GM13977 (cell line): ENCODE measurements at regions not wholly inside any gene's neighbourhood (a gene's known extent, or its start where the extent isn't known, plus 50 kb on each side); places are given as distances from the start of the nearest gene placed in this dataset.

Experiments
- DNase-seq: peaks from one replicate; pipeline ENCODE4 v3.0.0; 2012; ENCODE audit warnings: low spot score
- CTCF ChIP-seq: IDR thresholded peaks from 2 replicates; pipeline ENCODE4 v1.5.1; 2012; ENCODE audit warnings: mild to moderate bottlenecking, control low read depth; ENCODE audit not compliant: insufficient read depth; ENCODE audit errors: extremely low read depth, missing control alignments
- in situ Hi-C: fragments of 300-500 bp; cut with MboI; formaldehyde crosslinking; loops from one replicate; pipeline ENCODE4 v1.12.0; 2022; ENCODE audit warnings: low sequenced_read_pairs, low pct_unique_long_range_greater_than_20kb, mixed read lengths, inconsistent platforms; ENCODE audit not compliant: unreplicated experiment

- TF ChIP-seq CTCF: no peak
These were observed 248.0 kb upstream of the RREB1 start for GRCh38 chr6:6859722-6860121.

DNA sequence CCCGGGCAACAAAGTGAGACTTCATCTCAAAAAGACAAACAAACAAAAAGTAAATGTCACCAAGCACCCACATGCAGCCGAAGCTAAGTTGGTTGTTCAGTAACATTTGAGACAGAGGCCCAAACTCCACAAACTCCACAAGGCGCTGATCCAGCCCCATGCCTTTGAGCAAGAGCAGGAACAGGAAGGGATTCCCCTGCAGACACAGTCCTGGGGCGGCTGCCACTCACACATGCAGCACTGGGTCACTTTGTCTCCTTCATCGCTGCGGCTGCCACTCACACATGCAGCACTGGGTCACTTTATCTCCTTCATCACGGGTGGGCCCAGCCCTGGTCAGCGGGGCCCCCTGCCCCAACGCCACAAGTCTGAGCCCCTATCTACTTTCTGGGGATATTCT is 246.9 kb upstream of the RREB1 start:
- no peak for DNase-seq
- no peak for TF ChIP-seq CTCF
- in situ Hi-C loops: no loop called here

More at GRCh38 chr6:6859722-6860121, 248.0 kb upstream of the RREB1 start:
- in situ Hi-C loops: no loop called here
- DNase-seq: no peak

DNA sequence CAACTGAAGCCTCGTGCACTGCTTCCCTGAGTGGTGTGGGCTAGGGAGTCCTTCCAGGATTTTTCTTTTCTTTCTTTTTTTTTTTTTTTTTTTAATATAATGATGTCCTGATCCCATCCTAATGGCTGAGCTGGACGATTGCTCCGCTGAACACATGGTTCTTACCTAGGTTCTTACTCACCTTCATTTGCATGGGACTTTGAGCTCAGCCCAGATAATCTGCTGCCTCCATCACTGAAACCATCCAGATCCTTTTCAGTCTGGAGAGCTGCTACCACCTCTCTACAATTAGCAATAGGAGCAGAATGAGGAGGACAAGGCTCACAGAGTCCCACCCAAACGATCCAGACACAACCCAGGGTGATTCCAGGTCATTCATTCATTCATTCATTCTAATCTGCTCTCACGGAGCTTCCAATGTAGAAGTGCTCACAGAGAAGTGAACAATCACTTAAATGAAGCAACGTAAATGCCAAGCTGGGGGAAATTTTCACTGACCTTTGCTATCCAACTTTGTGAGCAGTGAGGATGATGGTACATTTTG is 246.3 kb upstream of the RREB1 start:
- no peak for DNase-seq
- no peak for TF ChIP-seq CTCF
- in situ Hi-C loops: no loop called here

- no peak for TF ChIP-seq CTCF
- in situ Hi-C loops: no loop called here
- DNase-seq: no peak
These were observed 245.8 kb upstream of the RREB1 start for GRCh38 chr6:6861995-6862394.

DNA sequence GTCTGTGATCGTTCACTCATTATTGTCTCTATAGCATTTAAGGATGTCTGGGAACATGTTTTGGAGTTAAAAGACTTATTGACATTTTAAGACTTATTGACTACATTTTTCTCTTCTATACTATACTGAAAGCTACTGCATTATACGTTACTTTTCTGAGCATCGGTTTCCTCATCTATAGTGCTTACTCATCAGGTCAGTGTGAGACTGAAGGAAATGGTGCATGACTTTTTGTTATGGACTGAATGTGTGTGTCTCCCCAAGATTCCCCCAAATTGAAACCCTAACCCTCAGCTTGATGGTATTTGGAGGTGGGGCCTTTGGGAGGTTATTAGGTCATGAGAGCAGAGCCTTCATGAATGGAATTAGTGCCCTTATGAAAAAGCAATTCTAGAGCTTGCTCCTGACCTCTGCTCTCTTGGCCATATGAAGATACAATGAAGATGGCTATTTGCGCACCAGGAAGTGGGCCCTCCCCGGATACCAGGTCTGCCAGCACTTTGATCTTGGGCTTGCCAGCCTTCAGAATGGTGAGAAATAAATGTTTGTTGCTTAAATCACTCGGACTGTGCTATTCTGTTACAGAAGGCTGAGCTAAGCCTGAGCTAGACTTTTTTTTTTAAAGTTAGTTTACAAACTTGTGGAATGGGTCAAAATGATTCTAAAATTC is 243.7 kb upstream of the RREB1 start:
- no peak for DNase-seq
- no peak for TF ChIP-seq CTCF
- in situ Hi-C loops: no loop called here

- in situ Hi-C loops: no loop called here
- DNase-seq: no peak
- TF ChIP-seq CTCF: no peak
These were observed 242.2 kb upstream of the RREB1 start for GRCh38 chr6:6865611-6866010.
